ENCODE measurements at regions not wholly inside any gene's neighbourhood (a gene's known extent, or its start where the extent isn't known, plus 50 kb on each side); places are given as distances from the start of the nearest gene placed in this dataset.
"Not testable (repeated sequence)": the region's sequence is repeated elsewhere in the genome, so short reads cannot be mapped to it uniquely, and the experiment has no call there.

DNA sequence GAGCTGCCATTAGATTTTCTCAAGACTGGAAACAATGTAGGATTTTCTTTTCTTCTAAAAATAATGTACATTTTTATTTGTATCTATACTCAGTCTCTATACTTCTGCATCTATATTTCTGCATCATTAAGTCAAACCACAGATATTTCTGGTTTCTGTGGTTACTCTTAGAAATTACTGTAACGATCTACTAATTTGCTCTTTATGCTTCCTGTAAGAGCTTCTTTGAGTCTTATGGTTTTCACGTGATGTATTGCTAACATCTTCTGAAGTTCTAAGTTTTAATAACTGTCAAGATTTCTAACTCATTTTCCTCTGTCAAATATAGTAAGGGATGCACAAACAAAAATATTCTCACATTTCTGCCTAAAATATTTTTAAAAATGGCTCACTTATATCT, 1144.5 kb downstream of the HACE1 start:
- Histone ChIP-seq H3K4me3 (no peak overlapping the region), H3K27me3 (no peaks in the 10 kb centered on the region), H3K9me3 (no peaks in the 10 kb centered on the region), H3K27ac (no peak overlapping the region), H3K4me1 (no peaks in the 10 kb centered on the region), H3K36me3 (no peaks in the 10 kb centered on the region)
- FAIRE-seq (no peak), DNase-seq (no peak), ATAC-seq (no peak)
- WGBS, 2 donors, result 66 to 83% methylated on average over 2 of the region's 2 CpGs
- TF ChIP-seq, protein P1, sequence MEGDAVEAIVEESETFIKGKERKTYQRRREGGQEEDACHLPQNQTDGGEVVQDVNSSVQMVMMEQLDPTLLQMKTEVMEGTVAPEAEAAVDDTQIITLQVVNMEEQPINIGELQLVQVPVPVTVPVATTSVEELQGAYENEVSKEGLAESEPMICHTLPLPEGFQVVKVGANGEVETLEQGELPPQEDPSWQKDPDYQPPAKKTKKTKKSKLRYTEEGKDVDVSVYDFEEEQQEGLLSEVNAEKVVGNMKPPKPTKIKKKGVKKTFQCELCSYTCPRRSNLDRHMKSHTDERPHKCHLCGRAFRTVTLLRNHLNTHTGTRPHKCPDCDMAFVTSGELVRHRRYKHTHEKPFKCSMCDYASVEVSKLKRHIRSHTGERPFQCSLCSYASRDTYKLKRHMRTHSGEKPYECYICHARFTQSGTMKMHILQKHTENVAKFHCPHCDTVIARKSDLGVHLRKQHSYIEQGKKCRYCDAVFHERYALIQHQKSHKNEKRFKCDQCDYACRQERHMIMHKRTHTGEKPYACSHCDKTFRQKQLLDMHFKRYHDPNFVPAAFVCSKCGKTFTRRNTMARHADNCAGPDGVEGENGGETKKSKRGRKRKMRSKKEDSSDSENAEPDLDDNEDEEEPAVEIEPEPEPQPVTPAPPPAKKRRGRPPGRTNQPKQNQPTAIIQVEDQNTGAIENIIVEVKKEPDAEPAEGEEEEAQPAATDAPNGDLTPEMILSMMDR (IDR thresholded peaks at IDR 0.05), result no peak
- intact Hi-C loops (cut with DNase I), result no loop called here

DNA sequence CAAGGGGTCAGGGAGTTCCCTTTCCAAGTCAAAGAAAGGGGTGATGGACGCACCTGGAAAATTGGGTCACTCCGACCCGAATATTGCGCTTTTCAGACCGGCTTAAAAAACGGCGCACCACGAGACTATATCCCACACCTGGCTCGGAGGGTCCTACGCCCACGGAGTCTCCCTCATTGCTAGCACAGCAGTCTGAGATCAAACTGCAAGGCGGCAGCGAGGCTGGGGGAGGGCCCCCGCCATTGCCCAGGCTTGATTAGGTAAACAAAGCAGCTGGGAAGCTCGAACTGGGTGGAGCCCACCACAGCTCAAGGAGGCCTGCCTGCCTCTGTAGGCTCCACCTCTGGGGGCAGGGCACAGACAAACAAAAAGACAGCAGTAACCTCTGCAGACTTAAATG, 1150.5 kb downstream of the HACE1 start:
- H3K27ac ChIP-seq; H3K9me3 ChIP-seq; ATAC-seq; H3K4me3 ChIP-seq; FAIRE-seq; intact Hi-C loops (cut with DNase I); H3K36me3 ChIP-seq; DNase-seq; H3K4me1 ChIP-seq; H3K27me3 ChIP-seq: not testable (repeated sequence)
- 73 to 81% methylated on average over 6 to 15 of the region's 15 CpGs for WGBS, 2 donors

DNA sequence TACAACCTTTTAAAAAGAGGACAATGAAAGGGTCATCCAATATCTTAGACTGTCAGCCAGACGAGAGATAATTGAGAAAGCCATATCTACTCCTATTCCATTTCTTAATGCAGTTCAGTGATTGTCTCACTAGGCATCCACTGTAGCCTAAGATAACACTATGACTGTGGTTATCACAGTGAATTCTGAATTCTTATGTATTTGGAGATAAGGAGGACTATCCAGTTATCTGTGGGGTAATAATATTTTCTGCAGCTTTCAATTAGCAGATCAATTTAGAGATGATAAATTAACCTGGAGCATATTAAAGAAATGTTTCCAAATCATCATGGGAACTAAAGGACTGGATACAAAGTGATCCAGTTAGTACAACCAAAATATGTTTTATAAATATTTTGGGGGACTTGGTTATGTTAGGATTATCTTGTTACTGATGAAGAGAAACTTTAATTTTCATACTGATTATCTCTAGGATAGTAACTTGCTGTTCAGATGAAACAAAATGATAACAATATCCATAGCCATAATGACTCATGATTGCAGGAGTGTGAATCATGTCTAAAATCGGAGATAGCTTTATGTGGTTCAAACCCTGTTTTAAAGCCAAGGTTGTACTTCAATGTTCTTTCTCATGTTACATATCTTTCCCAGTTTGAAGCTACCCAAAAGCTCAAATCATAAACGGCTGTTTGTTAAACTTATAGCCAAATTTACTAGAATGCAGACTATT, 1152.0 kb downstream of the HACE1 start:
- 39 to 63% methylated on average over 3 of the region's 3 CpGs for WGBS, 2 donors
- Histone ChIP-seq H3K9me3 (no peaks in the 10 kb centered on the region), H3K36me3 (no peaks in the 10 kb centered on the region), H3K27ac (no peak overlapping the region), H3K4me3 (no peak overlapping the region), H3K27me3 (no peaks in the 10 kb centered on the region), H3K4me1 (no peaks in the 10 kb centered on the region)
- FAIRE-seq (no peak), ATAC-seq (no peak), DNase-seq (no peak)
- intact Hi-C loops (cut with DNase I), result no loop called here
- TF ChIP-seq, protein P1 (IDR thresholded peaks at IDR 0.05), result no peak

DNA sequence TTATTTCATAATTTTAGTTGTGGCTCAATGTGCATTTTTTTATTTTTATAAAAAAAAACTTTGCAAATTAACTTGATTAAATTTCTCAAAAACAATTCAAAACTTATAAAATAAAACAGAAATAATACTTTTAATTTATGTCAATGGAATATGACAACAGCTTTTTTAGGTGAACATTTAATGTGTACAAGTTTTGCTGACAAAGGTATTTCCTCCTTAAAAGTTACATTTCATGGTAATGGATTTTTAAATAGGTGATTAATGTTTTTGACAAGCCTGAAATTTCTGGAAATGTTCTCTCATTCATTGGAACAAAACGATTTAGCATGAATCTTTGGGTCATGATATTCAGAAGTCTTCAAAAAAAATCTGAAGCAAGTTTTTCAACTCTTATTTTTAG, 1160.0 kb downstream of the HACE1 start:
- intact Hi-C loops (cut with DNase I), result no loop called here
- H3K4me3 ChIP-seq, result no peak overlapping the region
- H3K9me3 ChIP-seq, result no peaks in the 10 kb centered on the region
- no peaks in the 10 kb centered on the region for H3K4me1 ChIP-seq
- H3K27me3 ChIP-seq, result no peaks in the 10 kb centered on the region
- DNase-seq (no peak), ATAC-seq (no peak), FAIRE-seq (no peak)
- no peak overlapping the region for H3K27ac ChIP-seq
- H3K36me3 ChIP-seq, result no peaks in the 10 kb centered on the region
- 3 to 10% methylated on average over 1 of the region's 1 CpG for WGBS, 2 donors
- TF ChIP-seq, protein P1 (IDR thresholded peaks at IDR 0.05), result no peak

DNA sequence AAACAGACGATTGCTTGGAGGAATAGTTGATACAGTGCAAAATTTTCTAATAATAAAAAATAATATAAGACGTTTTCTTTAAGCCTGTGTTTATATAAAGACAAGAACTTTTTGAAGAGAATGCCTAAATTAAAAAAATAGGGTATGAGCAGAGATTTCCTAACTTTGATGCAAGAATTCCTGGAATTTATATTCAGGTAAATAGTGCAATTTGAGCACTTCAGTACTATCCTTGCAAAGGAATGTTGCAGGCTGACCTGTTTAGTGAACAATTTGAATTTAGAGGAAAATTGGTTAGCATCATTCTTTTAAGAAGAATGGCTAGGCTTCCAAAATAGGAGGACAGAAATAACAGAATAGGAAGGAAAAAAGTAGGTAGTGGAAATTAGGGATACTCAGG, 1172.3 kb downstream of the HACE1 start:
- ATAC-seq (no peak), DNase-seq (no peak), FAIRE-seq (no peak)
- H3K4me1 ChIP-seq, result no peaks in the 10 kb centered on the region
- intact Hi-C loops (cut with DNase I), result no loop called here
- no peaks in the 10 kb centered on the region for H3K27me3 ChIP-seq
- H3K9me3 ChIP-seq, result no peaks in the 10 kb centered on the region
- no peak overlapping the region for H3K27ac ChIP-seq
- WGBS, 2 donors, result 35 to 39% methylated on average over 2 of the region's 2 CpGs
- no peaks in the 10 kb centered on the region for H3K36me3 ChIP-seq
- TF ChIP-seq, protein P1 (IDR thresholded peaks at IDR 0.05), result no peak
- no peak overlapping the region for H3K4me3 ChIP-seq

All from pancreas (tissue), 10 donors.